ENCODE measurements at regions not wholly inside any gene's neighbourhood (a gene's known extent, or its start where the extent isn't known, plus 50 kb on each side); places are given as distances from the start of the nearest gene placed in this dataset.
A peak's percentile ranks its signal among the peaks of the same experiment; 100 is the strongest.

- H3K4me3 ChIP-seq (ENCODE audit: low read depth, low read length), result no peak overlapping the region
- H3K4me1 ChIP-seq, result no peaks in the 10 kb centered on the region
- H3K27me3 ChIP-seq, result no peaks in the 10 kb centered on the region
- no peak for DNase-seq
- no peaks in the 10 kb centered on the region for H3K9me3 ChIP-seq
- no peaks in the 10 kb centered on the region for H3K36me3 ChIP-seq
- no peak for TF ChIP-seq CTCF (IDR thresholded peaks at IDR 0.05; ENCODE audit: low read depth, low read length)
Measured at GRCh38 chr1:58256041-58256440, 290.5 kb downstream of the OMA1 start.

- H3K4me3 ChIP-seq (ENCODE audit: low read depth, low read length), result no peak overlapping the region
- H3K27me3 ChIP-seq, result peaks cover 4% of the 10 kb centered on the region
- no peak for TF ChIP-seq CTCF (IDR thresholded peaks at IDR 0.05; ENCODE audit: low read depth, low read length)
- H3K36me3 ChIP-seq, result no peaks in the 10 kb centered on the region
- no peaks in the 10 kb centered on the region for H3K9me3 ChIP-seq
- DNase-seq, result no peak
- H3K4me1 ChIP-seq, result no peaks in the 10 kb centered on the region
Measured at GRCh38 chr1:58255192-58255591, 291.3 kb downstream of the OMA1 start.

GRCh38 chr1:58251430-58252073 is 295.0 kb downstream of the OMA1 start:
- Histone ChIP-seq H3K27me3 (peaks cover 22% of the 10 kb centered on the region), H3K4me3 (ENCODE audit: low read depth, low read length) (no peak overlapping the region), H3K4me1 (no peaks in the 10 kb centered on the region), H3K9me3 (no peaks in the 10 kb centered on the region), H3K36me3 (no peaks in the 10 kb centered on the region)
- peak; percentile 49 for TF ChIP-seq CTCF (IDR thresholded peaks at IDR 0.05; ENCODE audit: low read depth, low read length)
- DNase-seq, result peak; percentile 18

GRCh38 chr1:58250587-58250948 is 296.0 kb downstream of the OMA1 start:
- Histone ChIP-seq H3K27me3 (peaks cover 22% of the 10 kb centered on the region), H3K9me3 (no peaks in the 10 kb centered on the region), H3K4me1 (no peaks in the 10 kb centered on the region), H3K36me3 (no peaks in the 10 kb centered on the region), H3K4me3 (ENCODE audit: low read depth, low read length) (no peak overlapping the region)
- TF ChIP-seq CTCF (IDR thresholded peaks at IDR 0.05; ENCODE audit: low read depth, low read length), result no peak
- DNase-seq, result no peak

- no peaks in the 10 kb centered on the region for H3K36me3 ChIP-seq
- H3K4me3 ChIP-seq (ENCODE audit: low read depth, low read length), result peak overlapping the region; percentile 31; the same call in 1 of the 2 replicates
- H3K4me1 ChIP-seq, result no peaks in the 10 kb centered on the region
- peaks cover 22% of the 10 kb centered on the region for H3K27me3 ChIP-seq
- no peaks in the 10 kb centered on the region for H3K9me3 ChIP-seq
- no peak for TF ChIP-seq CTCF (IDR thresholded peaks at IDR 0.05; ENCODE audit: low read depth, low read length)
- DNase-seq, result peak; percentile 35
Measured at GRCh38 chr1:58249737-58250586, 296.6 kb downstream of the OMA1 start.

GRCh38 chr1:58249388-58249736 is 297.2 kb downstream of the OMA1 start:
- no peaks in the 10 kb centered on the region for H3K36me3 ChIP-seq
- H3K9me3 ChIP-seq, result no peaks in the 10 kb centered on the region
- H3K4me3 ChIP-seq (ENCODE audit: low read depth, low read length), result no peak overlapping the region; the same call in 1 of the 2 replicates
- peaks cover 22% of the 10 kb centered on the region for H3K27me3 ChIP-seq
- no peaks in the 10 kb centered on the region for H3K4me1 ChIP-seq
- no peak for DNase-seq
- no peak for TF ChIP-seq CTCF (IDR thresholded peaks at IDR 0.05; ENCODE audit: low read depth, low read length)
